Activated naive CD4-positive, alpha-beta T cell treated with anti-CD3 and anti-CD28 coated beads, Interleukin-2, amount 10 ng/mL, durations not matched to agents 7 days and 5 days (primary cell): ENCODE measurements at regions not wholly inside any gene's neighbourhood (a gene's known extent, or its start where the extent isn't known, plus 50 kb on each side); places are given as distances from the start of the nearest gene placed in this dataset.
"Not testable (repeated sequence)": the region's sequence is repeated elsewhere in the genome, so short reads cannot be mapped to it uniquely, and the experiment has no call there.

Experiments used
- CTCF ChIA-PET: fragments of 350-600 bp; sonication (Branson Sonifier 250); formaldehyde crosslinking; loops from one replicate; lab custom pipeline; 2021; ENCODE audit warnings: antibody characterized with exemption; lab: Charles Lee
- DNase-seq: peaks from one replicate; pipeline ENCODE4 v3.0.0-alpha.2; 2020
- H3K27ac Mint-ChIP-seq: one replicate; pipeline ENCODE4 v1.8.0; 2021; ENCODE audit warnings: mild to moderate bottlenecking, moderate library complexity, mixed read lengths
- H3K27me3 Mint-ChIP-seq: one replicate; pipeline ENCODE4 v1.8.0; 2021; ENCODE audit warnings: mild to moderate bottlenecking, mixed read lengths
- H3K36me3 Mint-ChIP-seq: one replicate; pipeline ENCODE4 v1.8.0; 2021; ENCODE audit warnings: mixed read lengths
- H3K4me1 Mint-ChIP-seq: one replicate; pipeline ENCODE4 v1.8.0; 2021; ENCODE audit warnings: mixed read lengths
- H3K4me3 Mint-ChIP-seq: one replicate; pipeline ENCODE4 v1.8.0; 2021; ENCODE audit warnings: mild to moderate bottlenecking, moderate library complexity, mixed read lengths
- H3K9me3 Mint-ChIP-seq: one replicate; pipeline ENCODE4 v1.8.0; 2021; ENCODE audit warnings: mixed read lengths

- Mint-ChIP-seq H3K27ac (no peak overlapping the region), H3K9me3 (no peaks in the 10 kb centered on the region), H3K27me3 (peaks cover 7% of the 10 kb centered on the region), H3K36me3 (no peaks in the 10 kb centered on the region), H3K4me3 (no peak overlapping the region), H3K4me1 (peaks cover 4% of the 10 kb centered on the region)
- DNase-seq: no peak
- CTCF ChIA-PET: no interaction called here
Observed at GRCh38 chr1:60949826-60950197, 132.5 kb upstream of the NFIA start.

- CTCF ChIA-PET: interaction anchor here (0.6 kb wide), 1 partner anchor 1070 kb away, joined by 3 read pairs; no protein-coding TSS in a partner anchor
- Mint-ChIP-seq H3K4me3 (no peak overlapping the region), H3K4me1 (peaks cover 4% of the 10 kb centered on the region), H3K36me3 (no peaks in the 10 kb centered on the region), H3K27me3 (peaks cover 7% of the 10 kb centered on the region), H3K27ac (no peak overlapping the region), H3K9me3 (no peaks in the 10 kb centered on the region)
- no peak for DNase-seq
Observed at GRCh38 chr1:60949154-60949825, 133.1 kb upstream of the NFIA start.

- H3K27ac Mint-ChIP-seq: no peak overlapping the region
Observed at GRCh38 chr1:60948486-60948885, 133.9 kb upstream of the NFIA start.

GRCh38 chr1:60947367-60947766, 135.0 kb upstream of the NFIA start:
- Mint-ChIP-seq H3K9me3 (no peaks in the 10 kb centered on the region), H3K4me3 (no peak overlapping the region), H3K4me1 (peaks cover 4% of the 10 kb centered on the region), H3K27ac (no peak overlapping the region), H3K27me3 (peaks cover 7% of the 10 kb centered on the region), H3K36me3 (no peaks in the 10 kb centered on the region)
- DNase-seq: no peak
- CTCF ChIA-PET: no interaction called here

More at GRCh38 chr1:60948486-60948885, 133.9 kb upstream of the NFIA start:
- Mint-ChIP-seq H3K9me3 (no peaks in the 10 kb centered on the region), H3K36me3 (no peaks in the 10 kb centered on the region), H3K4me1 (peaks cover 4% of the 10 kb centered on the region), H3K4me3 (no peak overlapping the region), H3K27me3 (peaks cover 7% of the 10 kb centered on the region)
- CTCF ChIA-PET: no interaction called here
- no peak for DNase-seq

- Mint-ChIP-seq H3K9me3 (no peaks in the 10 kb centered on the region), H3K36me3 (no peaks in the 10 kb centered on the region), H3K27me3 (no peaks in the 10 kb centered on the region), H3K27ac (no peak overlapping the region), H3K4me3 (no peak overlapping the region), H3K4me1 (no peaks in the 10 kb centered on the region)
- CTCF ChIA-PET: no interaction called here
- no peak for DNase-seq
Observed at GRCh38 chr1:60942896-60943638, 139.3 kb upstream of the NFIA start.

GRCh38 chr1:60942291-60942690, 140.1 kb upstream of the NFIA start:
- no peaks in the 10 kb centered on the region for H3K4me1 Mint-ChIP-seq
- no peak overlapping the region for H3K27ac Mint-ChIP-seq
- no peaks in the 10 kb centered on the region for H3K36me3 Mint-ChIP-seq
- CTCF ChIA-PET: no interaction called here
- peaks cover 2% of the 10 kb centered on the region for H3K27me3 Mint-ChIP-seq
- no peak for DNase-seq
- no peaks in the 10 kb centered on the region for H3K9me3 Mint-ChIP-seq
- H3K4me3 Mint-ChIP-seq: no peak overlapping the region

GRCh38 chr1:60940685-60941084, 141.7 kb upstream of the NFIA start:
- H3K27me3 Mint-ChIP-seq, H3K27ac Mint-ChIP-seq, DNase-seq, H3K4me1 Mint-ChIP-seq, H3K36me3 Mint-ChIP-seq, H3K9me3 Mint-ChIP-seq, CTCF ChIA-PET, H3K4me3 Mint-ChIP-seq: not testable (repeated sequence)

GRCh38 chr1:60937720-60938119, 144.6 kb upstream of the NFIA start:
- Mint-ChIP-seq H3K9me3 (no peaks in the 10 kb centered on the region), H3K4me3 (no peak overlapping the region), H3K36me3 (no peaks in the 10 kb centered on the region), H3K27me3 (peaks cover 5% of the 10 kb centered on the region), H3K27ac (no peak overlapping the region), H3K4me1 (no peaks in the 10 kb centered on the region)
- CTCF ChIA-PET: no interaction called here
- DNase-seq: no peak

- CTCF ChIA-PET: no interaction called here
- no peaks in the 10 kb centered on the region for H3K4me1 Mint-ChIP-seq
- H3K36me3 Mint-ChIP-seq: no peaks in the 10 kb centered on the region
- no peak for DNase-seq
- no peak overlapping the region for H3K27ac Mint-ChIP-seq
- H3K27me3 Mint-ChIP-seq: peaks cover 5% of the 10 kb centered on the region
- no peaks in the 10 kb centered on the region for H3K9me3 Mint-ChIP-seq
- H3K4me3 Mint-ChIP-seq: no peak overlapping the region
Observed at GRCh38 chr1:60936591-60937342, 145.6 kb upstream of the NFIA start.

GRCh38 chr1:60936163-60936562, 146.2 kb upstream of the NFIA start:
- Mint-ChIP-seq H3K9me3 (no peaks in the 10 kb centered on the region), H3K36me3 (no peaks in the 10 kb centered on the region), H3K27me3 (peaks cover 5% of the 10 kb centered on the region), H3K4me3 (no peak overlapping the region), H3K4me1 (no peaks in the 10 kb centered on the region), H3K27ac (no peak overlapping the region)
- CTCF ChIA-PET: no interaction called here
- DNase-seq: no peak

- no peak overlapping the region for H3K4me3 Mint-ChIP-seq
- H3K9me3 Mint-ChIP-seq: no peaks in the 10 kb centered on the region
- H3K4me1 Mint-ChIP-seq: no peaks in the 10 kb centered on the region
- no peaks in the 10 kb centered on the region for H3K36me3 Mint-ChIP-seq
- no peak for DNase-seq
- CTCF ChIA-PET: no interaction called here
- no peak overlapping the region for H3K27ac Mint-ChIP-seq
- H3K27me3 Mint-ChIP-seq: peaks cover 5% of the 10 kb centered on the region
Observed at GRCh38 chr1:60935599-60936110, 146.7 kb upstream of the NFIA start.

- Mint-ChIP-seq H3K4me1 (no peaks in the 10 kb centered on the region), H3K27me3 (no peaks in the 10 kb centered on the region), H3K4me3 (no peak overlapping the region), H3K9me3 (no peaks in the 10 kb centered on the region), H3K27ac (no peak overlapping the region), H3K36me3 (no peaks in the 10 kb centered on the region)
- CTCF ChIA-PET: no interaction called here
- DNase-seq: no peak
Observed at GRCh38 chr1:60930130-60930529, 152.2 kb upstream of the NFIA start.

GRCh38 chr1:60924964-60925798, 157.2 kb upstream of the NFIA start:
- Mint-ChIP-seq H3K36me3 (no peaks in the 10 kb centered on the region), H3K27ac (no peak overlapping the region), H3K27me3 (no peaks in the 10 kb centered on the region), H3K4me3 (no peak overlapping the region), H3K9me3 (no peaks in the 10 kb centered on the region), H3K4me1 (no peaks in the 10 kb centered on the region)
- CTCF ChIA-PET: no interaction called here
- DNase-seq: no peak

- no peak overlapping the region for H3K27ac Mint-ChIP-seq
- CTCF ChIA-PET: no interaction called here
- no peaks in the 10 kb centered on the region for H3K9me3 Mint-ChIP-seq
- no peaks in the 10 kb centered on the region for H3K36me3 Mint-ChIP-seq
- DNase-seq: no peak
- H3K27me3 Mint-ChIP-seq: no peaks in the 10 kb centered on the region
- no peak overlapping the region for H3K4me3 Mint-ChIP-seq
- H3K4me1 Mint-ChIP-seq: no peaks in the 10 kb centered on the region
Observed at GRCh38 chr1:60924165-60924564, 158.2 kb upstream of the NFIA start.
